NCI-H2029 treated with DMSO at 0.1 percent for 48 hours (cell line): ENCODE measurements at regions not wholly inside any gene's neighbourhood (a gene's known extent, or its start where the extent isn't known, plus 50 kb on each side); places are given as distances from the start of the nearest gene placed in this dataset.

ENCODE experiments used
- DNase-seq: peaks from one replicate; lab custom pipeline; 2025; lab: John Stamatoyannopoulos, UW

GRCh38 chr12:107443320-107444090 is 242.1 kb upstream of the PWP1 start:
- no peak for DNase-seq

GRCh38 chr12:107444771-107445170 is 240.8 kb upstream of the PWP1 start:
- no peak for DNase-seq

- DNase-seq, result no peak
Measured at GRCh38 chr12:107446476-107446875, 239.1 kb upstream of the PWP1 start.

- DNase-seq, result no peak
Measured at GRCh38 chr12:107447336-107447735, 238.3 kb upstream of the PWP1 start.

- DNase-seq, result no peak
Measured at GRCh38 chr12:107448198-107448597, 237.4 kb upstream of the PWP1 start.

- DNase-seq, result no peak
Measured at GRCh38 chr12:107449891-107450290, 235.7 kb upstream of the PWP1 start.

- no peak for DNase-seq
Measured at GRCh38 chr12:107450541-107450940, 235.1 kb upstream of the PWP1 start.

GRCh38 chr12:107451246-107451645 is 234.4 kb upstream of the PWP1 start:
- no peak for DNase-seq

- DNase-seq, result no peak
Measured at GRCh38 chr12:107454109-107454830, 231.3 kb upstream of the PWP1 start.

- DNase-seq, result no peak
Measured at GRCh38 chr12:107457362-107457935, 228.2 kb upstream of the PWP1 start.

GRCh38 chr12:107458163-107458562 is 227.4 kb upstream of the PWP1 start:
- no peak for DNase-seq

- DNase-seq, result no peak
Measured at GRCh38 chr12:107458990-107459389, 226.6 kb upstream of the PWP1 start.

GRCh38 chr12:107459641-107460040 is 226.0 kb upstream of the PWP1 start:
- no peak for DNase-seq

GRCh38 chr12:107461222-107461975 is 224.2 kb upstream of the PWP1 start:
- peak; percentile 12 for DNase-seq

- DNase-seq, result no peak
Measured at GRCh38 chr12:107462428-107463332, 222.9 kb upstream of the PWP1 start.

- DNase-seq, result no peak
Measured at GRCh38 chr12:107464644-107465043, 221.0 kb upstream of the PWP1 start.

GRCh38 chr12:107465625-107466024 is 220.0 kb upstream of the PWP1 start:
- DNase-seq, result no peak

- no peak for DNase-seq
Measured at GRCh38 chr12:107467716-107468115, 217.9 kb upstream of the PWP1 start.

- DNase-seq, result peak; percentile 41
Measured at GRCh38 chr12:107468182-107468581, 217.4 kb upstream of the PWP1 start.

GRCh38 chr12:107469011-107469410 is 216.6 kb upstream of the PWP1 start:
- no peak for DNase-seq

- no peak for DNase-seq
Measured at GRCh38 chr12:107470645-107471044, 215.0 kb upstream of the PWP1 start.
